LNCaP clone FGC (cell line): ENCODE measurements at regions not wholly inside any gene's neighbourhood (a gene's known extent, or its start where the extent isn't known, plus 50 kb on each side); places are given as distances from the start of the nearest gene placed in this dataset.

Experiments used
- DNase-seq: peaks from one replicate; pipeline ENCODE4 v3.0.0-alpha.2; 2011; ENCODE audit warnings: low read depth
- H3K4me3 ChIP-seq: 2 replicates; pipeline ENCODE4 v1.5.1; 2011; ENCODE audit warnings: mild to moderate bottlenecking, low read depth, low read length, control low read depth
- TF ChIP-seq, protein P1 (sequence below): IDR thresholded peaks from 2 replicates; pipeline ENCODE4 v1.5.1; 2012; ENCODE audit warnings: mild to moderate bottlenecking; ENCODE audit not compliant: control insufficient read depth, insufficient read depth; ENCODE audit errors: extremely low read depth

DNA sequence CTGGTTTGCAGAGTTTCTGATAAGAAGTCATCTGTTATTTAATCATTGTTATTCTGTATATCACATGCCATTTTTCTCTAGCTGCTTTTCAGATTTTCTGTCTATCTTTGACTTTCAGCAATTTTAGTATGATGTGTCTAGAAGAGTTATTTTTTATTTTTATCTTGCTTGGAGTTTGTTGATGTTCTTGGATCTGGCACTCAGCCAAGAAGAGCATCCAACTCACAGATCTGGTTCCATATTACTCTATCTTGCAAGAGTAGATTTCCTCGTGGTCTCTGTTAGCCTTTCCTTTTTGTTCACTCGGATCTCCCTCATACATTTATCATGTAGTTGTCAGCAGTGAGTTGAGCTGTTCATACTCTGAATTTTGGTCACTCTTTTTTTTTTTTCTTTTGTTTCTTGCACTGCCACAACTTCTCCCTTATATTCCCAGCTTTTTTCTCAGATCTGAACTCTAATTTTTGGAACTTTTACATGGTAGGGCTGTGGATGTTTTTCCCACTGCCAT is 54.8 kb upstream of the CALCR start:
- DNase-seq: no peak
- TF ChIP-seq, protein P1, sequence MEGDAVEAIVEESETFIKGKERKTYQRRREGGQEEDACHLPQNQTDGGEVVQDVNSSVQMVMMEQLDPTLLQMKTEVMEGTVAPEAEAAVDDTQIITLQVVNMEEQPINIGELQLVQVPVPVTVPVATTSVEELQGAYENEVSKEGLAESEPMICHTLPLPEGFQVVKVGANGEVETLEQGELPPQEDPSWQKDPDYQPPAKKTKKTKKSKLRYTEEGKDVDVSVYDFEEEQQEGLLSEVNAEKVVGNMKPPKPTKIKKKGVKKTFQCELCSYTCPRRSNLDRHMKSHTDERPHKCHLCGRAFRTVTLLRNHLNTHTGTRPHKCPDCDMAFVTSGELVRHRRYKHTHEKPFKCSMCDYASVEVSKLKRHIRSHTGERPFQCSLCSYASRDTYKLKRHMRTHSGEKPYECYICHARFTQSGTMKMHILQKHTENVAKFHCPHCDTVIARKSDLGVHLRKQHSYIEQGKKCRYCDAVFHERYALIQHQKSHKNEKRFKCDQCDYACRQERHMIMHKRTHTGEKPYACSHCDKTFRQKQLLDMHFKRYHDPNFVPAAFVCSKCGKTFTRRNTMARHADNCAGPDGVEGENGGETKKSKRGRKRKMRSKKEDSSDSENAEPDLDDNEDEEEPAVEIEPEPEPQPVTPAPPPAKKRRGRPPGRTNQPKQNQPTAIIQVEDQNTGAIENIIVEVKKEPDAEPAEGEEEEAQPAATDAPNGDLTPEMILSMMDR: no peak
- H3K4me3 ChIP-seq: no peak overlapping the region

DNA sequence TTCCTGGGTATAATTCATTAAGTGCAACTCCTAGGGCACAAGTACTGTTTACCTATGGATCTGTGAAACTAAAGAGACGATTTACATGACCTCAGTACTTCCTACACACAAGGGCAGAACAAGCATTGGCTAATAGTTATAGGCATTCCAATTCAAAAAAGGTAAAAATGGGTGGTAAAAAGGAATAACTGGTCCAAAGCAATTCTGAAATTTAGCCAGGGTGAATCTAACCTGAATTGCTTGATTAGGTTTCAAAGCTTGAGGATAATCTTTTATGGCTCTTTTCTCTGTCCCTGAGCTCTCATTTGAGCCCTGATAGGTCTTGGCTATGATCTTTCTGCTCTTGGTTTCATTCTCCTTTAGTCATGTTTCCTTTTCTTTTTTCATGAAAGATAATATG is 52.3 kb upstream of the CALCR start:
- DNase-seq: no peak
- no peak overlapping the region for H3K4me3 ChIP-seq
- TF ChIP-seq, protein P1: no peak
